Activated CD8-positive, alpha-beta memory T cell treated with anti-CD3 and anti-CD28 coated beads for 36 hours (primary cell): ENCODE measurements at regions not wholly inside any gene's neighbourhood (a gene's known extent, or its start where the extent isn't known, plus 50 kb on each side); places are given as distances from the start of the nearest gene placed in this dataset.
"Not testable (repeated sequence)": the region's sequence is repeated elsewhere in the genome, so short reads cannot be mapped to it uniquely, and the experiment has no call there.

Source experiments
- CTCF ChIA-PET: fragments of 350-600 bp; sonication (Branson Sonifier 250); formaldehyde crosslinking; loops from one replicate; lab custom pipeline; 2021; ENCODE audit warnings: antibody characterized with exemption; lab: Charles Lee
- POLR2A ChIA-PET: fragments of 350-600 bp; sonication (Branson Sonifier 250); formaldehyde crosslinking; loops from one replicate; lab custom pipeline; 2021; ENCODE audit warnings: antibody characterized with exemption; lab: Charles Lee

- ChIA-PET CTCF (no interaction called here), POLR2A (no interaction called here)
Measured at GRCh38 chr11:19631712-19632498, 80.7 kb upstream of the NAV2 start.

- POLR2A ChIA-PET: no interaction called here
- CTCF ChIA-PET: no interaction called here
Measured at GRCh38 chr11:19628018-19628417, 84.6 kb upstream of the NAV2 start.

- POLR2A ChIA-PET: no interaction called here
- CTCF ChIA-PET: no interaction called here
Measured at GRCh38 chr11:19627566-19627965, 85.1 kb upstream of the NAV2 start.

GRCh38 chr11:19625438-19625837, 87.2 kb upstream of the NAV2 start:
- POLR2A ChIA-PET: no interaction called here
- CTCF ChIA-PET: no interaction called here

GRCh38 chr11:19617696-19618523, 94.7 kb upstream of the NAV2 start:
- CTCF ChIA-PET: no interaction called here
- POLR2A ChIA-PET: no interaction called here

GRCh38 chr11:19615341-19616183, 97.1 kb upstream of the NAV2 start:
- POLR2A ChIA-PET: no interaction called here
- CTCF ChIA-PET: no interaction called here

- CTCF ChIA-PET: no interaction called here
- POLR2A ChIA-PET: no interaction called here
Measured at GRCh38 chr11:19614370-19614940, 98.2 kb upstream of the NAV2 start.

- POLR2A ChIA-PET, CTCF ChIA-PET: not testable (repeated sequence)
Measured at GRCh38 chr11:19612025-19612424, 100.6 kb upstream of the NAV2 start.

GRCh38 chr11:19607656-19608360, 104.8 kb upstream of the NAV2 start:
- CTCF ChIA-PET: no interaction called here
- POLR2A ChIA-PET: no interaction called here

- ChIA-PET POLR2A (no interaction called here), CTCF (no interaction called here)
Measured at GRCh38 chr11:19606856-19607655, 105.6 kb upstream of the NAV2 start.

GRCh38 chr11:19605520-19606371, 106.9 kb upstream of the NAV2 start:
- CTCF ChIA-PET: no interaction called here
- POLR2A ChIA-PET: no interaction called here

GRCh38 chr11:19604679-19605375, 107.8 kb upstream of the NAV2 start:
- CTCF ChIA-PET: no interaction called here
- POLR2A ChIA-PET: no interaction called here

- CTCF ChIA-PET: no interaction called here
- POLR2A ChIA-PET: no interaction called here
Measured at GRCh38 chr11:19603771-19604170, 108.9 kb upstream of the NAV2 start.

- POLR2A ChIA-PET: no interaction called here
- CTCF ChIA-PET: no interaction called here
Measured at GRCh38 chr11:19602891-19603290, 109.7 kb upstream of the NAV2 start.

- CTCF ChIA-PET: no interaction called here
- POLR2A ChIA-PET: no interaction called here
Measured at GRCh38 chr11:19602406-19602805, 110.2 kb upstream of the NAV2 start.

- CTCF ChIA-PET: no interaction called here
Measured at GRCh38 chr11:19601235-19601634, 111.4 kb upstream of the NAV2 start.

GRCh38 chr11:19599681-19600080, 113.0 kb upstream of the NAV2 start:
- POLR2A ChIA-PET: no interaction called here

More at GRCh38 chr11:19601235-19601634, 111.4 kb upstream of the NAV2 start:
- POLR2A ChIA-PET: no interaction called here

More at GRCh38 chr11:19599681-19600080, 113.0 kb upstream of the NAV2 start:
- CTCF ChIA-PET: no interaction called here
